ENCODE measurements at regions not wholly inside any gene's neighbourhood (a gene's known extent, or its start where the extent isn't known, plus 50 kb on each side); places are given as distances from the start of the nearest gene placed in this dataset.

DNA sequence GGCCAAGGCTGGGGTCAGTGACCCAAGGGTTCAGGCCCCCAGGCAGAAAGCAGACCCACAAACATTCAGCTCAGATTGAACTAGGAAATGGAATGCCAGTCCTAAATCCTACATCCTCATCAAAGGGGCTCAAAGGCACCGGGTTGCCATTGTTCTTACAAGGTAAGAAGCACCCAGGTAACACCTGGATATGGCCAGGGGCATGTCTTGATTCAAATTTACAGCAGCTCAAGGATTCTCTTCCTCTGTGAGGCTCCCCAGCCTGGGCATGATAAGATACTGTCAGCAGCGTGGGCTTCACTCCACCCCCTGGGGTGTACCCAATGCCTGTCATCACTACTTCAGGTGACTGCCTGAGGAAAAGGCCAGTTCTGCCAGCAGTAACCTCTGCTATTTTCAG, 92.1 kb upstream of the FSTL4 start:
- no peak for DNase-seq

DNA sequence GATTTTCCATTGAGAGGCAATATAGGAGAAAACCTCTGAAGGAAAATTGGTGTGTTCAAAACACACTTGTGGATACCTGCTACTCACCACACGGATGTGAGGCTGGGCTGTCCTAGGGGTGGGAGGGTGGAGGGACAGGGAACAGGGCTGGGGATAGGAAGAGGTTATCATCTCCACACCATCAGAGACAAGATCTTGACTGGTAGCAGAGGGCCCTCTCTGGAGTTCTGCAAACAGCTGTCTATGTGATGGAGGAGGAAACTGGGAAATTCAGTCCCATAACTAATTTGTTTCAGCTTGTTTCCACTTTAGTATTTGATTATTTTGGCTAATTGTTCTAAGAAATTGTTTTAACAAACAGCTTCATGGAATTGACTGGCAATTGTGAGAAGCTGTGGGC, 91.6 kb upstream of the FSTL4 start:
- no peak for DNase-seq

DNA sequence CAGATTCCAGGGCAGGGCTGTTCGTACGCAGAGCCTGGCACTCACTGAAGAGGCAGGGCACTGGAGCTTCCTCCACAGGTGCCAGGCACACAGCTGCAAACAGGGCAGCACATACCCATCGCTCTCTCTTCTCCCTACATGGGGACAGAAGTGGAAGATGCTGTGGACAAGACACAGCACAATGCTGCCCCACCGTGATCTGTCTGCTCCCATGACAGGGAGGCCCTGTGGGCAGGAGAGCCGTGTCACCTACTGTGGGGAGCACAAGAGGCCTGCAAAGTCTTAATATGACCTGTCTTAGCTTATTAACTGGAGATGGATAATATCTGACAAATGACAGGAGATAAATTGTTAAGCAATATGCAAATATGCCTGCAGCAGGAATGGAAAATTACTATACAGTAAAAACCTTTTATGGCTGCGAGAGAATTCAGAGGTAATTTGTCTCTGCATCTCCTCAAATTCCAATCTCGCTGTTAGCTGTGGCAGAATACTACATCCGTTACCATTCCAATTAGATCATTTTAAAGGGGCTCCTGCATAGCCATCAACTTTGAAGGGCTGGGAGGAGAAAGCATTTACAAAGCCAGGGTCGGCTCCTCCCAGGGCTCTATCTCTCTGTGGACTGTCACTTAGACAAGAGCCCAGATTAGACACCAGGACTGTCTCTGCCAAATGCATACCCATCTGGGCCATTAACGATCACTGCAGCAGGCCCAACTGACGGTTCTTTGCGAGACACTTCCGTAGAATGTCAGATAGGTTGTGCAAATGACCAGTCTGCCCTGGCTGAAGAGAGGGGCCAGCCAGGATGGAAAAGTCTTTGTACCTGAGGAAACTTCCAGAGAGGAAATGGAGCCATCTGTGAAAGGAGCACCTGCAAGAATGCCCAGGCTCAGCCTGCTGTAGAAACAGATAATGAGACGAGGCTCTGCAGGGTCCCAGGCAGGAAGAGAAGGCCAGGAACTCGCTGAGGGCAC, 90.7 kb upstream of the FSTL4 start:
- no peak for DNase-seq

DNA sequence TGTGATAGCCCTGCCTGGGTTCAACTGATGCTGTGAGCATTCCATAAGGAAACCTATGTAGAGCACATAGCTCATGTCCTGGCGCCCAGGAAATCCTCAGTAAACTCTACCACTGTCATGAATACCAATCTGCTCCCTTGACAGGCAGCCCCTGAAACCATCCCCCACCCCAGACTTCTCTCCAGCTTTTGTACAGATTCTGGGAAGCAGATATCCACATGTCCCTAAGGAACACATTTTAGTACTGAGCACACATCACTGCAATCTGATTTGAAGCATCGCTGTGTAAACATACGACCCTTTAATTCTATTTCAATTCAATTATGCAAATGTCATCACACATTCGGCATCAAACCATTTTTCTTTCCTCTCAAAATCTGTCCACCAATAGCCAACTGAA, 89.5 kb upstream of the FSTL4 start:
- no peak for DNase-seq

DNA sequence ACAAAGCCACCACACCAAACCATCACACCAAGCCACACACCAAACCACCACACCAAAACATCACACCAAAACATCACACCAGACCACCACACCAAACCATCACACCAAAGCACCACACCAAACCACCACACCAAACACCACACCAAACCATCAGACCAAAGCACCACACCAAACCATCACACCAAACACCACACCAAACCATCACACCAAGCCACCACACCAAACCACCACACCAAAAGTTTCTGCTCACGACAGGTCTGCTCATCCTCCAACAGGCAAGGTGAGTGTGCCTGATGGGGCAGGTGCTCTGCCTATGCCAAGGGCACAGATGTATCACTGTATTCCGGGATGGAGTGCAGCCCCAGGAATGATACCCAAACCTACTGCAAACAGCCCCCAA, 87.9 kb upstream of the FSTL4 start:
- DNase-seq: no peak

DNA sequence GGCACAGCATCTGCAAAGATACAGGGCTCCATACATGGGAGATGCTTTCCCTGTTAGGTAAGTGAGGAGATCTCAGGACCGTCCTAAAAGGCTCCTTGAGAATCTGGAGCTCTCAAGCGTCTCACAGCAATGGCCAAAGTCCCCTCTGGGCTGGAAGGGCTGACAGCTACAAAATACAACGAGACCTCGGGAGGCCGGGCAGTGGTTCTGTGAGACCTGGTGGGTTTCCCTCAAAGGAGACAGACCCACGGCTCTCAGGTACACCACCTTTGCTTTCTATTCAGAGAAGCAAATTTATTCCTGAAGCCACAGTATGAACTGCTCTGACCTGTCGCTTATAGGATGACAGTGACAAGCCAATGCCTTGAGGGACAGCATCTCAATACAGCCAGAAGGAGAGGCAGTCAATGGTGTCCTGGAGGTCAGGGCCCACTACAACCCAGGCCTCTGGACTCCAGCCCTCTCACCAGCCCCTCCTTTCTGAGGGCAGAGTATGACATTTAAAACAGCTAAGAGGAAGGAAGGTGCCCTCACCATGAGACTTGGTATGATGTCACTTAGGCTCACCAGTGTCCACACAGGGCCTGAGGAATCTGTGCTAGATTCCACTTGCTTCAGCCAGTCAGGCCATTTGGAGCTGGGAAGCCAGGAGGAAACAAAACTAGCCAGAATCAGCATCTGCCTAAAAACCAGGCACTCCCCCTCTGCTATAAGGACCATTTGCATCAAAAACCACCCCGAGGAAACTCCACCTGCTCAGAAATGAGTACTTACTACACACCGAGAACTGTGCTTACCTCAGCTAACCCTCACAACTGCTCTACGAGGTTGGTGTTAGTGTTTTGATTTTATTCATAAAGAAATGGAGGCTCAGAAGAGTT, 86.5 kb upstream of the FSTL4 start:
- peak; percentile 36 for DNase-seq

DNA sequence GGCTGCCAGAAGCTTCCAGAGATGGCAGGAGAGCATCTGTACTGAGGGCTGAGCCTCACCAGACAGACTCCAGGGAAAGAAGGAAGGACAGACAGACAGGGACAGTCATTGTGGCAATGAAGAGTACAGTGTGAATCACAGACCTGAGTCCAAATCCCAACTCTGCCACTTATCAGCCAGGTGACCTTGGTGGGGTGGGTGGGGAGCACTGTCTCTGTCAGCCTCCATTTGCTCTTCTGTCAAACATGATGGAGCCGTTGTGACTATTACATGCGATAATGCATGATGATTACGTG, 85.9 kb upstream of the FSTL4 start:
- no peak for DNase-seq

DNA sequence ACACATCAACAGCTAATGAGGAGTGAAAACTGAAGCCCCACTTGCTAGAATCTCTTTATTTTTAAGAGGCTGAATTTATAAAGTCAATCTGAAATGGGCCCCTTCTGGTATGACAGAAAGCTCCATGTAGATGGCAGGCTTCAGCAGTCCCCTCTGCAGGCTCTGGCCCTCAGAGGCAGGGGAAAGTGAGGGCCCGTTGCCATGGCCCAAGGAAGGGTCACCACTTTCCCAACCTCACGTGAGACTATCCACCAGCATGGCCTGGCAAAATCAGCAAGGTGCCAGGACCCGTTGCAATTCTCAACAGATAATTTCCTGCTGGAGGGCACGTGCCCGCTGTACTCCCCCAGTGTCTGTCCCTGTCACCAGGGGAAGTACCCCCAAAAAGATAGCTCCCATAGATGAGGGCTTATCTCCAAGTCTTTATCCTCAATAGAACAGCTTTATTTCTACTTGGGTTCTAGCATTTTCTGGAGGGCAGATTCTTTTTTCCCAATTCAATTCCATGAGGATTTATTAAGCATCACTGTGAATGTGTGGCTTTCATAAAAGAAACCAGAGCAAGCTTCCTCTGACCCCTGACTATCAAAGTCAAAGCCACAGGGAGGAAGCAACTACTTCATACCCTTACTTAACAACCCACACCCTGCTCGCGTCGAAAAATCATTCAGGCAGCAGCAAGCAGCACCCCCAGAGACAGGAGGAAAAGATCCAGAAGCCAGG, 85.4 kb upstream of the FSTL4 start:
- DNase-seq: no peak

DNA sequence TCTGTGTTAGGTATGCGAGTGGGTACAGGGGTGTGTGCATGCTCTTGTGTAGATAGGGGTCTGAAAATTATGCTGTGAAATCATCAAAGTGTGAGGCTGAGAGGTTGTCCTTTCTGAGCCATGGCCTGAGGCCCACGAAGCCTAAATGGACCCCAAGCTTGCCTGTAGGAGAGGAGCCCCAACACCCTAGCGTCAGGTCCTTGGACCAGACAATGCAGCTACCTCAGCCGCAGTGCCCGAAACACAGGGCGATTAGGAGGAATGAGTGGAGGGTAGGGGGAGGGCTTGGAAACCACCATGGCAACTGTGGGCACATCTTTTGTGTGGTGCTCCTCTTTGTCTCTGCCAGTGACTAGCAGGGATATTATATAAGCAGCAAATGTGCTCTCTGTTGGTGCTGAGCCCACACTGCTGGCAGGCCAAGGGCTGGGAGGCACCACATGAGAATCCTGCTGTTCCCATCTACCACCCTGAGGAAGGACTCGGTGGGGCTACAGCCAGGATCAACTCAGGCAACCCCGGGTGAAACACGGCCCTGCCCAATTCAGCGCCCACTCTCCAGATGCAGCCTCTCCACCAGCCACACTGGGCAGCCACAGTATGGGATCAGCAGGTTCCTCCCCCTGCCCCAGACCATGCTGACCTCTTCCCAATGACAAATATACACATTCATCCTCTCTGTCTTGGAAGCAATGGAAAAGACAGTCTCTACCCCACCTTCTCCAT, 84.6 kb upstream of the FSTL4 start:
- DNase-seq: no peak

DNA sequence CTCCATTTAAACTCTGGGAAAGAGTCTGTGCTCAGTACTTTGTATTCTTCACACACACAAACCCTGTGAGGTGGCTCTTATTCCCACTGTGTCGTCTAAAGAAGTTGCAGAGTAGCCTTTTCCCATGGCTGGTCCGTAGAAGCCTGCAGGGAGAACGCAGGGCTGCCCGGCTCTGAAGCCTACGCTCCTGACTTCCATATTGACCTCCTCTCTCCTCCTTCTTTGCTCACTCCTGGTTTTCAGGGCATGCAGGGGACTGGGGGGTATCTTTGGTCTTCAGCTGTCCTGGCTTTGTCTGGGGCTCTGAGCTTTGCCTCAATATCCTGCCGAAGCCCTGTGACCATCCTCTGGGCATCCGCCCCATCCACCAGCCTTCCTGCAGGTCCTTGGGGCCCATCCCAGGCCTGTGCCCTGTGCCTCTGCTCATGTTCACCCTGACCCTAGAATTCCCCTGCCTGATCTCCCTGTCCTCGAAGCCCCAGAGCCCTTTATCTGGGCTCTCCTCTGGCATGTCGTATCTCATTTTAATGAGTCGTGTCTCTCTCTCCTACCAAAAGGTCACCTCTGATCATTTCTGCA, 83.8 kb upstream of the FSTL4 start:
- DNase-seq: no peak

DNA sequence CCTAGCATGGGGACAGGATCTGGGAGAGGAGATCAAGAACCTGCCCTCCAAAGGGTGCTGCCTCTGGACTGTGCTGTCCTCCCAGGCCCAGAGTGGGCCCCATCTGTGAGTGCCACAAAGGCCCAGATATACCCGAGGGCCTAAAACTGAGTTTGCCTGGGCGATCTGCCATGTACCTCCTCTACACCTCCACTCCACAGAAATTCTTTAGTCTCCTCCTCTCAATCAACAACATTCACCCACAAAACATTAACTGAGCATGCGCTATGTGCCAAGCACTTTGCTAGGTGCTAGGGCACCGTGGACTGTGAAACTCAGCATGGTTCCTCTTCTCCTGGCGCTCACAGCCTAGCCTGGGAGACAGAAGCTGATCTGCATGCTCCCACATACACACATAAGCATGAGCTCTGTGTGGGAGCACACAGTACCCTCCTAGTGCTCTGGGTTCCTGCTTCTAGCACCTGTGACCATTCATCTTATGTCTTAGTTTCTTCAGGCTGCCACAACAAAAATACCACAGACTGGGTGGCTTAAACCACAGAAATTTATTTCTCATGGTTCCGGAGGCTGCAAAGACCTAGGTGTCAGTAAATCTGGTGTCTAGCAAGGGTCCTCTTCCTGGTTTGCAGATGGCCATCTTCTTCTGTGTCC, 82.0 kb upstream of the FSTL4 start:
- DNase-seq: no peak

DNA sequence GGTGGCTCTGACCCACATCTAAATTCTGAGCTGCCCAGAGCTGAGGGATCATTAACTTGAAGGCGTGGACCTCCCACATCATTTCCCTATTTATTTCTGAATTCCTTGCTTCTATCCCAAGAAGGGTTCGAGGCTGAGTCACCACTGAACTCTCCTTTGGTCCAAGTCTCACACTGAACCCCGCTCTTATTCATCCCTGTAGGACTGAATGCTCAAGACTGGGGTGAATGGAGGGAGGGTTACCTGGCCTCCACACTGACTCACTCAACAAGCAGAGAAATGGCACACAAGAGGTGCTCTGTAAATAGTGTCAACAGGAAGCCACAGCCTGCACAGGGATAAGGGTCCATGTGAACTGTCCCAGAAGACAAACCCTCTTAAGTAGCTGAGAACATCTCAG, 79.1 kb upstream of the FSTL4 start:
- no peak for DNase-seq

DNA sequence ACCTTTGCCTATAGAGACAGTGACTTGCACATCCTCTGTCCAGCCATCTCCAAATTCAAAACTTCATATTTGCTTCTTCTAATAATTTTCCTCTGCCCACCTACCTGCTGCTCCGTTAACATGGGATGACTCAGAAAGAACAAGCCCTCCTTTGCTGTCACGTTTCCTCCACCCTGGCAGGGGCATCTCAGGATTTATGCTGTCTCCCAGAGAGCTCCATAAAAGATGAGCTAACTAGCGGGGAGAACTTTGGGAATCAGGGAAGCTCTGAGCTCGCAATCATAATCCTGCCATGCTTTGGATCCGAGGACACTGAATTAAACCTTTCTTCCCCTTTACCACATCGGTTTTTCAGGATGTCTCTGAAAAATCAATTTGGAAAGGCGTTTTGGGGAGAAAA, 78.4 kb upstream of the FSTL4 start:
- DNase-seq: no peak

DNA sequence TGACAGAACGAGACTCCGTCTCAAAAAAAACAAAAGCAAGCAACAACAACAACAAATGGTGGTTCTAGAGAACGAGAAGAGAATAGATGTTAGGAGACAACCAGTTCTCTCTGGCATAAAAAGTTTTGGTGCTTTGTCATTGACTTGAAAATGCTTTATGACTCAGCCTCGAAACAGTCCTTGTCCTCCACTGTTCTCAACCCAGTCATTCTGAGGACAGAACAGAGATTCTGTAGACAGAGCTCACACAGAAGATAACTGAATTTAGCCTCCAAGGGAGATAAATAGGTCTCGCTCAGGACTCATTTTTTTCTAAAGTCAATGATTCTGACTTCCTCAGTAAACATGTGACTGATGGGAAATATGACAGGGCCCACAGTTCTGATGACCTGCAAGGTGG, 76.0 kb upstream of the FSTL4 start:
- DNase-seq: peak; percentile 59

DNA sequence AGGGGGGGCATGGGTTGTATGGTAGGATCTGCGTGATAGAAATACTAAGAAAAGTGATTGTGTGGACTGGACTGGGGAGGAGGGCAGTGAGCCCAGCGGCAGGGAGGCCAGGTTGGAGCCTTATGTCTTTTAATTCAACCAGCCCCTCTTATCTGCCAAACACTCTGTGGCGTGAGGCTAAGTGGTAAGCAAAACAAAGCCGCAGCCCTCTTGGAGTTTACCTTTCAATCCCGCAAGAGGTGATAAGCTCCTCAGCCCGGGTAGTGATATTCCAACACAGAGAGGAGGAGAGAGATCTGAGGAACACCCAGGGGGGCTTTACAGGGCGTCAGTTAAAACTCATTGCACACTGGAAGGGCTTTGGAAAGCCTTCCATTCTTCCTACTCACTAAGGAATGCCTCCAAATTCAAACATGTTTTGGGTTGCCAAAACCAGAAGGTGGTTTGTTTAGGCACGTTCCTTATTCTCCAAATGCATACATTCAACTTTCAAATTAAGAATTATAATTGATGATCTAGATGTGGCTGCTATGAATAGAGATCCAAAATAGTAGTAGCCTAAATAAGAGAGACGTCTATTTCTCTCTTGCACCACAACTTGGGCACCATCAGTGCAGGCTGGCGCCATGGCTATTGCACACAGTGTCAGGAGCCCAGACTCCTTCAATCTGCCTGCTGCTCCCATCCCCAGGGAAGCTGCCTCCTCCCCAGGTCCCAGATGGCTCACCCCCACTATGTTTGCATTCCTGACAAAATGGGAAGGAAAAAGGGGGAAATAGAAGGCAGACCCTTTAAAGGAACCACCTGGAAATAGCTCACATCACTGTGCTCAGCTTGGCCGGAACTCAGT, 75.1 kb upstream of the FSTL4 start:
- DNase-seq: no peak

DNA sequence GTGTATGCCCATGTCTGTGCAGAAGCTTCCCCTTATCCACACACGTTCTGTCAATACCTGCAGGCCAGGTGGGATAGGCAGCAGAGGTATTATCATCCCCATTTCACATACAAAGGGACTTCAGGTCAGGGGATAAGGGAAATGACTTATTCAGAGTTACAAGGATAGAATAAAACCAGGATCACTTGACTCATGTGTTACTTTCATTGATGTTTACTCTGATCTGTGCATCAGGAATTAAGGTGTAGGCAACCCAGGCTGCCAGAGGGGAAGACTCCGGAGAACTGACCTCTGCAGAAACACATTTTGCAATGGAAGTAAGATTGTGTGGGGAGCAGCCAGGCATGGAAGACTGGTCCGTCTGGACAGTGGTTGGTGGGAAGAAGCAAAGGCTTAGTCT, 74.2 kb upstream of the FSTL4 start:
- no peak for DNase-seq

DNA sequence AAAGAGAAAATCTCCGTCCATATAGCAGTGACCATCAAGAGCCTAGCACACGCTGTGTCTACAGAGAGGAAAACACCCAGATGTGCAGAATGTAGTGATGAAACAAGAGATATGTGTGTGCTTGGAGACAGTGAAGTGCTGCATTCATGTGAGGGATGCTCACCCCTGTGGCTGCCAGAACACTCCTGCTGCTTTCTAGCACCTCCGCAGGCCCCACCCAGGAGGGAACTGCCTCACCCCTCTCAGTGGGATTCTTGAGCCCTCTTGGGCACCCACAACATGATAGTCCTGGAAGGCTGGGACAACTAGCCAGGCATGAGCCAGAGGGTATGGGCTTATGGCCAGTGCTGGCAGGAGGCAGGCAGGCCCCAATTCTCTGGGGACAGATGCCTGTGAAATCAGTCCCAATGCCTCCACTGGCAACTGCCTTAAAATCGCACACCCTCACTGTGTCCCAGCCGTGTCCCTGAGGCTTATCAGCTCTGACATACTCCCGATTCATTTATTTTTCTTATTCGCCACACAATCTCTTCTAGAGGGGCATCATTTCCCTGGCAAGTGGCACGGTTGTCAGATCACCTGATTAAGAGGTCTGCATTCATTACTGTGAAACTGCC, 73.2 kb upstream of the FSTL4 start:
- DNase-seq: no peak

DNA sequence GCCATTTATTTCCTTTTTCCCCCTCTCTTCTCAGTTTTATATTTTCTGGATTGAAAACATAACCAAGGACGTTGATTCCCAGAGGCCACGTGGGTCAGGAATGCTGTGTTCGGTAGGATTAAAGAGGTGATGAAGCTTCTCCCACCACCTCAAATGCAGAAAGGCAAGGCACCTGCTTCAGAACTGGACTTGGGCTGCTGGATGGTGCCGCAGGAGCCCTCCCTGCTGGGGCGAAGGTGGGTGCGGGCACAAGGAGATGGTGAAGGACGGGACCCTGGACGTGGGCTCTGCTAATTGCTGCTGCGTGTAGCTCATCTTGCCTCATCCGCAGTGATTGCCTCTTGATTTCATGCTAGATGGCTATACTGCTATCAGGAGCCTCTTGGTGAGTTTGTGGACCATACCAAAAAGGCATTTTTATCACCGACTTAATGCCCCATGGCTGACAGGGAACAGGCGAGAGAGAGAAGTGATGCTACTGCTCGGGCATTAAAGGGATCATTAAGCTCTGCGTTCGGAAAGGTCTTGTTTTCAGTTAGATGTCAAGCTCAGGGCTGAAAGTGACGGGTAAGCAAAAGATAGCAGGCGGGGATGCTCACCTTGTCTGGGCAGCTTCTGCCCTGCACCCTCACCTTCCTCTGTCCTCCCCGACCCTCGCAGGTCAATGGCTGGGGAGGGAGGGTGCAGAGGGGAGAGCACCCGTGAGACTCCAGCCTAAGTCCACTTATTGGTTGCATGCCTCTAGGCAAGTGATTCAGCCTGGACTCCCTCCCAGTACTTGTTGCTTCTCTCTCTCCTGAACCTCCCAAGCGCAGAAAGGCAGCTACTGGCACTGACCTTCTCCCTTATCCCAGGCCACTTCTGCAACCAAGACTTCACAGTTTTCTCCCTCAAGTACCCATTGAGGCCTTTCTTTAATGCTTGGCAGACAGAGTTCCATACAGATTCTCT, 71.6 kb upstream of the FSTL4 start:
- no peak for DNase-seq

DNA sequence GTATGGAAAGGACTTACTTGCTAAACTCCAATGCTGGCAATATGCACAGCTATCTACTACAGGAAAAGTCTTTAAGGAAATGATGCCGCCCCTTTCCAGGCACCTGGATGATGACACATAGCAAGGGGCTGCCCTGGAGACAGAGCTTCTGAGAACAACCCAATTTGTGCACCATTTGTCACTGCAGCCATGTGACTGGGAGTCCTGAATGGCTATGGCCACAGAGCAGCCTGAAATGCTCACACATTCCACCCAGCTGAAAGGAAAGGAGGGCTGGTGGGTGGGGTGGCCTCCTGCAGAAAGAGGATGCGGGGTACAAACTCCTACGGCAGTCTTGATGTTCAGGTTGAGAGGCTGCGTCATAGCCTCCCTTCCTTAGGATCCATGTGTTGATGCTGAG, 70.1 kb upstream of the FSTL4 start:
- no peak for DNase-seq
